Midbrain (tissue), 1 donor: ENCODE measurements at regions not wholly inside any gene's neighbourhood (a gene's known extent, or its start where the extent isn't known, plus 50 kb on each side); places are given as distances from the start of the nearest gene placed in this dataset.

Experiments
- DNase-seq: peaks from one replicate; lab custom pipeline; 2025; lab: John Stamatoyannopoulos, UW

GRCh38 chr5:87872986-87873385 is 395.7 kb downstream of the TMEM161B start:
- no peak for DNase-seq

DNA sequence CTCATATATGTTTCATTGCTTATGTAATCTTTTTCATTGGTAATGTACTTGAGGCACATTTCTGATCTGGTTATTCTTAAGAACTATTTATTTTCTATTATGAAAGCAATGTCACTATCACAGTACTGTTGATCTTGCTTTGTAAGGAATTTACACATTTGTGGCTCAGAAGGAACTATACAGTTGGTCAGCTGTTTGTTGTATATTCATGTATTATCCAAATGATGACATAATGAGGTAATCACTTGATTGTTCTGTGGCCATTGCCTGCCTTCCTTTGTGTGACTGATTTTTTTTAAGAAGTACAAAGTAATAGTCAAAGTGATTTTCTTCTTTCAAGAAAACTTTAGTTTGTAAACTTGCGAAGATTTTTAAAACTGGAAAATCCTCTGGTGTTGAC is 399.9 kb downstream of the TMEM161B start:
- no peak for DNase-seq

- no peak for DNase-seq
Measured at GRCh38 chr5:87867281-87867680, 401.4 kb downstream of the TMEM161B start.

DNA sequence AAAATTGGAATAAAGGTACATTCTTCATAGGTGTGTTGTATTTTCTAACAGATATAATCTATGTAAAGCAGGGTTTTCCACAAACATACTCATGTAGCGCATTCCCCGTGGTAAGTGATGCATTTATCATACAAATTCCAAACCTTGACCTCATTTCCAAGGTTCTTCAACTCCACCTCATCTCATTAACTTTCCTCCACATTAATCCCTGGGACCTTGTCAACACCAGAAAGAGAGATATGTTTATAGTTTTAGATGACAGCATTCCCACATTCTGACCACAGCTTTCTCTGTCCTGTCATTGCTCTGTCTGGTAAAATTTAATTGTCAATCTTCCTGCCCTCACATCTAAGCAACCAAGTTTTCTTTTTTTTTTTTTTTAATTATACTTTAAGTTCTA is 415.1 kb downstream of the TMEM161B start:
- DNase-seq = no peak

GRCh38 chr5:87851603-87852002 is 417.0 kb downstream of the TMEM161B start:
- DNase-seq = no peak

GRCh38 chr5:87850843-87851242 is 417.8 kb downstream of the TMEM161B start:
- DNase-seq = no peak

- no peak for DNase-seq
Measured at GRCh38 chr5:87845734-87846133, 422.9 kb downstream of the TMEM161B start.

DNA sequence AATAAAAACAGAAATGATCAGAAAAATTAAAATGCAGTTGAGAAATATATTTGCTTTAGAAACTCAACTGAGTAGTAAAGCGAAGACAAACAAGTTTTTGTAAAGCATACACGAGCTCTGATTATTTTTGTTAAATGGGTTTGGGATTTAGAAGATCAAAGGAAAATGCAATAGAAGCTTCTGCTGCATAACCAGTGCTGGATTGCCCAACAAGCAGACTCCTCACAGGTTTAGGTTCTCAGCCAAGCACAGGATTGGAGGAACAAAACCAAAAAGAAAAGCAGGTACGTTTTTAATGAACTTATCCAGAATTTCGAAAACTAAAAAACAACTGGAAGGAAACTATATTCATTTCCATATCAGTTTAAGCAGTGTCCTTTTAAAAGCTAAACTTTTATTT is 423.8 kb downstream of the TMEM161B start:
- DNase-seq = no peak

- no peak for DNase-seq
Measured at GRCh38 chr5:87844449-87844848, 424.2 kb downstream of the TMEM161B start.

- no peak for DNase-seq
Measured at GRCh38 chr5:87836696-87837095, 424.0 kb upstream of the CCNH start.

GRCh38 chr5:87831499-87831898 is 418.8 kb upstream of the CCNH start:
- no peak for DNase-seq

GRCh38 chr5:87829217-87829551 is 416.5 kb upstream of the CCNH start:
- DNase-seq = no peak

GRCh38 chr5:87828545-87829216 is 416.0 kb upstream of the CCNH start:
- no peak for DNase-seq

GRCh38 chr5:87827539-87827938 is 414.8 kb upstream of the CCNH start:
- DNase-seq = no peak

GRCh38 chr5:87826507-87826906 is 413.8 kb upstream of the CCNH start:
- DNase-seq = no peak

DNA sequence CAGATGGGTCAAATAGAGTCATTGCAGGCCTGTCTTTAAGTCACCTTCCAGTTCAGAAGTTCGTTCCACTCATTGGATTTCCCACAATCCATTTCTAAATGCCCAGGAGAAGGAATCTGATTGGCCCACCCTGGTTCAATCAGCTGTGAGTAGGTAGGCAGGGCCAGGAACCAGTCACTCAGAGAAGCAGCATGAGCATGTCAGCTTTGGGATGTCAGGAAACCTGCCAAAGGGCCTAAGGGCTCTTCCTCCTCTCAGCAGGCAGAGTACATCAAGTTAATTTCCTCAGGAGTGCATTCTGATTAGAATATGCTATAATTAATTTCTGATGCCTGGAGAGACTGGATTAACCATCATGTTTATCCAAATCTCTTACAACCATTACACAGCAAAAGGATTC is 412.9 kb upstream of the CCNH start:
- no peak for DNase-seq

DNA sequence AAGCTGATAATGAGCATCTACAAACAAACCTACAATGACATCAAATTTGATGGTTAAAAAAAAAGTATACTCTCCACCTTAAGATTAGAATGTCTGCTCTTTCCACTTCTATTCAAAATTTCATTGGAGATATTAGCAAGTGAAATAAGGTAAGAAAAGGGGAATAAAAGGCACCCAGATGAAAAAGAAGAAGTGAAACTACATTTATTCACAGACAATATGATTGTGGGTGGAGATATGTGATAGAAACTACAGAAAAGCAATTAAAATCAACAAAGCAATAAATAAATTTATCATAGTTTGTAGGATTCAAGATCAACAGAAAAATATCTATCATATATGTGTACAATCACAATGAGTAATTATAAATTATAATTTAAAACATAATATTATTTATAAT is 395.1 kb upstream of the CCNH start:
- DNase-seq = no peak

- no peak for DNase-seq
Measured at GRCh38 chr5:87803352-87803751, 390.6 kb upstream of the CCNH start.

- no peak for DNase-seq
Measured at GRCh38 chr5:87791869-87792268, 379.1 kb upstream of the CCNH start.

DNA sequence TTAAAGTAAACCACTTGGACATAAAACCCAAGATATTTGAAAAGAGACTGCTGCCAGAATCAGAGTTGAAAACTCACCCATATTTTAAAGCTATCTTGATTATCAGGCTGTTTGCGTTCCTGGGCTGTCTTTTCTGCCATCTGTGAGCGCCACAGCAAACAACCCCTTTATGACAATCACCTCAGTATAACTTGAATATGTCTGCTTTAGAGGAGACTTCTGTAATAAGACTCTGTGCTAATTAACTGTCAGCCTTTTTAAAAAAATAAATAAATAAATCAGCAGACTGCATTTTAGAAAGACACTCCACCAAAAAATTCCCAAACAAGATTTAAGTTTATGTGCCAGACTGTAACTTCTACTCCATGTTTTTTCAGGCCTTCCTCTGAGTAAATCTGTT is 375.7 kb upstream of the CCNH start:
- DNase-seq = no peak

GRCh38 chr5:87787625-87788256 is 375.0 kb upstream of the CCNH start:
- DNase-seq = no peak

- no peak for DNase-seq
Measured at GRCh38 chr5:87787086-87787485, 374.4 kb upstream of the CCNH start.

- no peak for DNase-seq
Measured at GRCh38 chr5:87786471-87786870, 373.7 kb upstream of the CCNH start.
